Endothelial cell of umbilical vein (primary cell): ENCODE measurements at regions not wholly inside any gene's neighbourhood (a gene's known extent, or its start where the extent isn't known, plus 50 kb on each side); places are given as distances from the start of the nearest gene placed in this dataset.

ENCODE experiments used
- BruUV-seq: library from RNA; stranded (reverse); fragments of 400-500 nt; replicated peaks from 2 replicates; lab custom pipeline; 2021; lab: Mats Ljungman, UMichigan
- CTCF ChIA-PET: fragments of 300-600, 350-600 bp; sonication (Branson Sonifier 250); formaldehyde crosslinking; loops from one replicate; lab custom pipeline; 2021; ENCODE audit warnings: antibody characterized with exemption, inconsistent platforms; lab: Charles Lee
- POLR2A ChIA-PET: fragments of 300-600, 350-600 bp; sonication (Branson Sonifier 250); formaldehyde crosslinking; loops from one replicate; lab custom pipeline; 2021; ENCODE audit warnings: antibody characterized with exemption, inconsistent platforms; lab: Charles Lee
- DNase-seq: peaks from one replicate; pipeline ENCODE4 v3.0.0-alpha.2; 2011; ENCODE audit warnings: low read depth, low spot score
- FAIRE-seq: peaks from 2 replicates; lab custom pipeline; 2011; peaks lifted over from hg19 to GRCh38; lab: Jason Lieb, UNC
- H2AFZ ChIP-seq: 2 replicates; pipeline ENCODE4 v1.6.0; 2012; ENCODE audit warnings: low read depth, low read length, control low read depth, inconsistent platforms
- H3K27ac ChIP-seq: 2 replicates; pipeline ENCODE4 v1.5.1; 2011; ENCODE audit warnings: low read depth, mild to moderate bottlenecking, control low read depth, low read length, moderate library complexity; ENCODE audit not compliant: insufficient read depth
- H3K27me3 ChIP-seq, 2 experiments: 2 replicates each; pipeline versions ENCODE4 v1.6.0 to v1.6.1; 2011; ENCODE audit warnings: low read length in 2 of 2, mixed read lengths in 1 of 2; ENCODE audit not compliant: control insufficient read depth in 2 of 2, insufficient read depth in 2 of 2
- H3K36me3 ChIP-seq, 2 experiments: 2 replicates in 1 of 2; 3 replicates in 1 of 2; pipeline ENCODE4 v1.5.1; 2011; ENCODE audit warnings: low read length in 2 of 2, mild to moderate bottlenecking in 1 of 2, moderate library complexity in 1 of 2; ENCODE audit not compliant: control insufficient read depth in 2 of 2, insufficient read depth in 2 of 2; ENCODE audit errors: extremely low read depth in 1 of 2
- H3K4me1 ChIP-seq: 3 replicates; pipeline ENCODE4 v1.5.1; 2011; ENCODE audit warnings: mild to moderate bottlenecking, low read length; ENCODE audit not compliant: control insufficient read depth, insufficient read depth; ENCODE audit errors: extremely low read depth
- H3K4me2 ChIP-seq: 2 replicates; pipeline ENCODE4 v1.6.1; 2011; ENCODE audit warnings: low read length, control low read depth, mixed read lengths; ENCODE audit not compliant: insufficient read depth
- H3K4me3 ChIP-seq, 3 experiments: fragments of 200-600 bp in 1 of 3; sonication (generic), shearing (Covaris generic) in 1 of 3; replicated peaks in 1 of 3; 2 replicates each; pipeline ENCODE4 v1.5.1; 2011 to 2016; ENCODE audit warnings: control low read depth in 3 of 3, low read length in 3 of 3, mild to moderate bottlenecking in 2 of 3, inconsistent platforms in 1 of 3, low read depth in 1 of 3, moderate library complexity in 1 of 3; ENCODE audit not compliant: insufficient read depth in 1 of 3
- H3K79me2 ChIP-seq: 2 replicates; pipeline ENCODE4 v1.6.0; 2012; ENCODE audit warnings: low read length, inconsistent platforms; ENCODE audit not compliant: control insufficient read depth, insufficient read depth
- H3K9ac ChIP-seq: replicated peaks from 2 replicates; pipeline ENCODE3; 2011; ENCODE audit warnings: low read length, control low read depth; ENCODE audit not compliant: insufficient read depth; ENCODE audit errors: extremely low read depth
- H3K9me1 ChIP-seq: replicated peaks from 3 replicates; pipeline ENCODE4 v1.6.0; 2011; ENCODE audit warnings: mild to moderate bottlenecking, low read length; ENCODE audit not compliant: control insufficient read depth, insufficient read depth; ENCODE audit errors: extremely low read depth
- H3K9me3 ChIP-seq: replicated peaks from 2 replicates; pipeline ENCODE4 v1.5.1; 2012; ENCODE audit warnings: low read length, inconsistent platforms; ENCODE audit not compliant: control insufficient read depth, insufficient read depth
- H4K20me1 ChIP-seq: replicated peaks from 2 replicates; pipeline ENCODE3; 2011; ENCODE audit warnings: mild to moderate bottlenecking, low read length; ENCODE audit not compliant: control insufficient read depth, insufficient read depth; ENCODE audit errors: extremely low read depth
- CTCF ChIP-seq, 2 donors: IDR thresholded peaks; 1 replicate in 1 of 2; 2 replicates in 1 of 2; pipeline ENCODE4 v1.5.1; 2011; ENCODE audit warnings: low read length in 2 of 2, mild to moderate bottlenecking in 2 of 2, moderate library complexity in 2 of 2, control low read depth in 1 of 2, inconsistent platforms in 1 of 2, low read depth in 1 of 2; ENCODE audit not compliant: insufficient read depth in 1 of 2; ENCODE audit errors: extremely low read depth in 1 of 2
- EZH2 ChIP-seq: IDR thresholded peaks from 2 replicates; pipeline ENCODE4 v1.6.1; 2012; ENCODE audit warnings: borderline replicate concordance, low read depth, mild to moderate bottlenecking, moderate library complexity, low read length, inconsistent platforms; ENCODE audit not compliant: severe bottlenecking
- FOS ChIP-seq: IDR thresholded peaks from 2 replicates; pipeline ENCODE4 v1.6.1; 2011; ENCODE audit warnings: mild to moderate bottlenecking, low read length, moderate library complexity, borderline replicate concordance; ENCODE audit not compliant: insufficient read depth
- GATA2 ChIP-seq: IDR thresholded peaks from 2 replicates; pipeline ENCODE4 v1.7.0; 2011; ENCODE audit warnings: low read depth, mild to moderate bottlenecking, moderate library complexity, mixed read lengths, low read length; ENCODE audit not compliant: insufficient read length, insufficient read depth
- JUN ChIP-seq: IDR thresholded peaks from 2 replicates; pipeline ENCODE4 v1.6.1; 2011; ENCODE audit warnings: borderline replicate concordance, low read depth; ENCODE audit not compliant: insufficient read length, insufficient read depth
- MAX ChIP-seq: IDR thresholded peaks from 2 replicates; pipeline ENCODE4 v1.6.1; 2011; ENCODE audit not compliant: insufficient read depth, insufficient read length
- MYC ChIP-seq: IDR thresholded peaks from one replicate; pipeline ENCODE4 v1.6.1; 2011; ENCODE audit warnings: mild to moderate bottlenecking, low read depth, low read length
- POLR2A ChIP-seq: IDR thresholded peaks from 2 replicates; pipeline ENCODE4 v1.6.1; 2012; ENCODE audit warnings: low read depth, mild to moderate bottlenecking, control low read depth, low read length
- POLR2AphosphoS5 ChIP-seq: IDR thresholded peaks from 2 replicates; pipeline ENCODE4 v1.6.1; 2012; ENCODE audit warnings: low read depth, mild to moderate bottlenecking, control low read depth, low read length, moderate library complexity; ENCODE audit not compliant: insufficient read depth
- dilution Hi-C: fragments of 300-500 bp; cut with MboI; formaldehyde crosslinking; loops from one replicate; pipeline ENCODE4 v1.15.0; 2019; ENCODE audit warnings: low sequenced_read_pairs; ENCODE audit not compliant: extremely low pct_ligation_motif_present
- intact Hi-C: fragments of 100-400 bp; cut with micrococcal nuclease; formaldehyde crosslinking; loops from one replicate; pipeline ENCODE4 v1.10.0; 2022

GRCh38 chr4:14627038-14627437, 375.2 kb upstream of the CPEB2 start:
- no peaks in the 10 kb centered on the region for H4K20me1 ChIP-seq
- no peak overlapping the region for H2AFZ ChIP-seq
- no peaks in the 10 kb centered on the region for H3K27me3 ChIP-seq
- FAIRE-seq, result no peak
- no TSS peak for BruUV-seq
- DNase-seq, result no peak
- no peaks in the 10 kb centered on the region for H3K4me1 ChIP-seq
- H3K4me3 ChIP-seq, result no peak overlapping the region
- CTCF ChIA-PET, result no interaction called here
- no peaks in the 10 kb centered on the region for H3K36me3 ChIP-seq
- TF ChIP-seq FOS (no peak), EZH2 (no peak), POLR2A (no peak), POLR2AphosphoS5 (no peak), GATA2 (no peak)
- peaks cover 3% of the 10 kb centered on the region for H3K9me3 ChIP-seq
- POLR2A ChIA-PET, result no interaction called here
- no peaks in the 10 kb centered on the region for H3K79me2 ChIP-seq
- H3K4me2 ChIP-seq, result no peak overlapping the region
- dilution Hi-C loops (no loop called here), intact Hi-C loops (no loop called here)
- H3K9ac ChIP-seq, result no peak overlapping the region
- no peaks in the 10 kb centered on the region for H3K9me1 ChIP-seq
- H3K27ac ChIP-seq, result no peak overlapping the region

GRCh38 chr4:14631806-14632440, 370.4 kb upstream of the CPEB2 start:
- BruUV-seq, result no TSS peak
- CTCF ChIA-PET, result no interaction called here
- intact Hi-C loops (no loop called here), dilution Hi-C loops (no loop called here)
- TF ChIP-seq CTCF (IDR thresholded peaks at IDR 0.05; ENCODE audit: extremely low read depth in 1 of 2, insufficient read depth in 1 of 2, low read depth in 1 of 2, low read length in 2 of 2) (no peak), POLR2A (no peak), FOS (no peak), JUN (no peak), GATA2 (no peak), MYC (no peak), EZH2 (no peak), MAX (no peak), POLR2AphosphoS5 (no peak)
- Histone ChIP-seq H3K27ac (no peak overlapping the region), H3K27me3 (no peaks in the 10 kb centered on the region), H3K4me3 (no peak overlapping the region), H2AFZ (no peak overlapping the region), H3K9me3 (peaks cover 2% of the 10 kb centered on the region), H4K20me1 (no peaks in the 10 kb centered on the region), H3K9me1 (no peaks in the 10 kb centered on the region), H3K36me3 (no peaks in the 10 kb centered on the region), H3K4me2 (no peak overlapping the region), H3K9ac (no peak overlapping the region), H3K4me1 (no peaks in the 10 kb centered on the region), H3K79me2 (no peaks in the 10 kb centered on the region)
- POLR2A ChIA-PET, result no interaction called here
- FAIRE-seq (no peak), DNase-seq (no peak)
